Liver (tissue), 8 donors: ENCODE measurements at regions not wholly inside any gene's neighbourhood (a gene's known extent, or its start where the extent isn't known, plus 50 kb on each side); places are given as distances from the start of the nearest gene placed in this dataset.

Experiments
- DNase-seq: peaks from one replicate; pipeline ENCODE4 v3.0.0-alpha.2; 2017; ENCODE audit warnings: low spot score
- H3K27ac ChIP-seq, 2 donors: one replicate each; pipeline ENCODE4 v1.7.0; 2013; ENCODE audit warnings: inconsistent platforms in 2 of 2, low read length in 2 of 2, control low read depth in 1 of 2, low read depth in 1 of 2, mild to moderate bottlenecking in 1 of 2
- H3K27me3 ChIP-seq, 4 donors: one replicate each; pipeline versions ENCODE4 v1.6.1 to v1.7.0; 2013; ENCODE audit warnings: low read length in 3 of 4, inconsistent platforms in 1 of 4, mild to moderate bottlenecking in 1 of 4, moderate library complexity in 1 of 4; ENCODE audit not compliant: control insufficient read depth in 4 of 4, insufficient read depth in 4 of 4
- H3K36me3 ChIP-seq, 4 donors: one replicate each; pipeline versions ENCODE4 v1.6.1 to v1.7.0; 2013; ENCODE audit warnings: low read length in 3 of 4, mild to moderate bottlenecking in 3 of 4, low read depth in 1 of 4, moderate library complexity in 1 of 4; ENCODE audit not compliant: control insufficient read depth in 4 of 4, insufficient read depth in 3 of 4
- H3K4me1 ChIP-seq, 4 donors: one replicate each; pipeline versions ENCODE4 v1.6.1 to v1.7.0; 2013; ENCODE audit warnings: low read length in 3 of 4, mild to moderate bottlenecking in 3 of 4, moderate library complexity in 1 of 4; ENCODE audit not compliant: control insufficient read depth in 4 of 4, insufficient read depth in 4 of 4
- H3K4me3 ChIP-seq, 3 donors: one replicate each; pipeline versions ENCODE4 v1.6.1 to v1.7.0; 2013; ENCODE audit warnings: low read length in 3 of 3, control low read depth in 1 of 3, low read depth in 1 of 3, mild to moderate bottlenecking in 1 of 3
- H3K9ac ChIP-seq, 2 donors: one replicate each; pipeline ENCODE4 v1.7.0; 2013; ENCODE audit warnings: low read length in 2 of 2, mild to moderate bottlenecking in 2 of 2, moderate library complexity in 2 of 2, control low read depth in 1 of 2, low read depth in 1 of 2
- H3K9me3 ChIP-seq, 4 donors: one replicate each; pipeline versions ENCODE4 v1.6.1 to v1.7.0; 2013; ENCODE audit warnings: low read length in 3 of 4; ENCODE audit not compliant: control insufficient read depth in 4 of 4
- ATF3 ChIP-seq: IDR thresholded peaks from 2 replicates; pipeline ENCODE4 v1.6.1; 2016; ENCODE audit warnings: antibody characterized with exemption
- CTCF ChIP-seq: fragments of 150-350 bp; IDR thresholded peaks from 2 replicates; pipeline ENCODE4 v1.5.1; 2017; ENCODE audit warnings: improper control_type of control experiment, low read depth, low read length; ENCODE audit not compliant: missing input control
- EGR1 ChIP-seq, 2 donors: IDR thresholded peaks; 2 replicates each; pipeline ENCODE4 v1.6.1; 2016 to 2018; ENCODE audit warnings: antibody characterized with exemption in 2 of 2, low read depth in 2 of 2
- FOXA2 ChIP-seq: IDR thresholded peaks from 2 replicates; pipeline ENCODE4 v1.6.1; 2016; ENCODE audit warnings: antibody characterized with exemption
- GABPA ChIP-seq, 2 donors: IDR thresholded peaks in 1 of 2; conservative IDR thresholded peaks in 1 of 2; 2 replicates each; pipeline ENCODE4 v1.6.1; 2016; ENCODE audit warnings: antibody characterized with exemption in 2 of 2, mild to moderate bottlenecking in 1 of 2, moderate library complexity in 1 of 2
- HNF4A ChIP-seq, 2 donors: conservative IDR thresholded peaks; 2 replicates each; pipeline ENCODE4 v1.6.1; 2016; ENCODE audit warnings: antibody characterized with exemption in 2 of 2, mild to moderate bottlenecking in 2 of 2
- HNF4G ChIP-seq: IDR thresholded peaks from 2 replicates; pipeline ENCODE4 v1.6.1; 2016; ENCODE audit warnings: antibody characterized with exemption
- JUND ChIP-seq, 2 donors: IDR thresholded peaks; 2 replicates each; pipeline ENCODE4 v1.6.1; 2016; ENCODE audit warnings: antibody characterized with exemption in 2 of 2
- RAD21 ChIP-seq, 2 donors: IDR thresholded peaks; 2 replicates each; pipeline ENCODE4 v1.6.1; 2016; ENCODE audit warnings: antibody characterized with exemption in 2 of 2, mild to moderate bottlenecking in 2 of 2
- REST ChIP-seq: IDR thresholded peaks from 2 replicates; pipeline ENCODE4 v1.6.1; 2016; ENCODE audit warnings: antibody characterized with exemption, mild to moderate bottlenecking
- RXRA ChIP-seq, 2 donors: IDR thresholded peaks; 2 replicates each; pipeline ENCODE4 v1.6.1; 2017 to 2018; ENCODE audit warnings: antibody characterized with exemption in 2 of 2, mild to moderate bottlenecking in 1 of 2
- SP1 ChIP-seq: IDR thresholded peaks from 2 replicates; pipeline ENCODE4 v1.6.1; 2018; ENCODE audit warnings: antibody characterized with exemption, mild to moderate bottlenecking
- TAF1 ChIP-seq: conservative IDR thresholded peaks from 2 replicates; pipeline ENCODE4 v1.6.1; 2016; ENCODE audit warnings: antibody characterized with exemption, mild to moderate bottlenecking
- ZBTB33 ChIP-seq: IDR thresholded peaks from 2 replicates; pipeline ENCODE4 v1.6.1; 2016; ENCODE audit warnings: antibody characterized with exemption
- WGBS: extraction: QIAGEN DNeasy Blood & Tissue Kit; methylation state at CpG from one replicate; pipeline ENCODE4 v1.1.7; 2013; 5-methylcytosine and 5-hydroxymethylcytosine counted together
- donor health status: healthy.
- donor health status: healthy.
- donor health status: healthy.
- donor health status: healthy.
- donor health status: healthy.

GRCh38 chr7:79555571-79555970 is 102.1 kb upstream of the MAGI2 start:
- no peaks in the 10 kb centered on the region for H3K27me3 ChIP-seq
- no peak overlapping the region for H3K27ac ChIP-seq
- no peaks in the 10 kb centered on the region for H3K36me3 ChIP-seq
- H3K4me3 ChIP-seq: no peak overlapping the region
- H3K9me3 ChIP-seq: no peaks in the 10 kb centered on the region
- no peak overlapping the region for H3K9ac ChIP-seq
- WGBS: 95% methylated on average over 1 of the region's 1 CpG
- no peaks in the 10 kb centered on the region for H3K4me1 ChIP-seq
- TF ChIP-seq SP1: no peak
- TF ChIP-seq HNF4A (conservative IDR thresholded peaks at IDR 0.05): no peak
- TF ChIP-seq TAF1: no peak
- no peak for TF ChIP-seq RAD21 (IDR thresholded peaks at IDR 0.05)
- no peak for TF ChIP-seq FOXA2
- no peak for TF ChIP-seq HNF4G
- TF ChIP-seq EGR1 (IDR thresholded peaks at IDR 0.05; ENCODE audit: low read depth in 2 of 2): no peak
- no peak for DNase-seq

GRCh38 chr7:79553811-79554555 is 100.5 kb upstream of the MAGI2 start:
- no peaks in the 10 kb centered on the region for H3K36me3 ChIP-seq
- no peak overlapping the region for H3K4me3 ChIP-seq
- no peaks in the 10 kb centered on the region for H3K9me3 ChIP-seq
- no peak overlapping the region for H3K27ac ChIP-seq
- H3K4me1 ChIP-seq: no peaks in the 10 kb centered on the region
- H3K9ac ChIP-seq: no peak overlapping the region
- 79% methylated on average over 6 of the region's 6 CpGs for WGBS
- H3K27me3 ChIP-seq: no peaks in the 10 kb centered on the region
- TF ChIP-seq JUND (IDR thresholded peaks at IDR 0.05): no peak
- no peak for TF ChIP-seq RXRA (IDR thresholded peaks at IDR 0.05)
- TF ChIP-seq SP1: no peak
- TF ChIP-seq ATF3: no peak
- no peak for TF ChIP-seq EGR1 (IDR thresholded peaks at IDR 0.05; ENCODE audit: low read depth in 2 of 2)
- no peak for TF ChIP-seq GABPA (IDR thresholded peaks at IDR 0.05 in 1 of 2, conservative IDR thresholded peaks at IDR 0.05 in 1 of 2)
- TF ChIP-seq HNF4G: no peak
- TF ChIP-seq TAF1: no peak
- no peak for TF ChIP-seq ZBTB33
- TF ChIP-seq REST: no peak
- TF ChIP-seq FOXA2: no peak
- TF ChIP-seq RAD21 (IDR thresholded peaks at IDR 0.05): no peak
- TF ChIP-seq CTCF: no peak
- TF ChIP-seq HNF4A (conservative IDR thresholded peaks at IDR 0.05): no peak
- DNase-seq: no peak
